A549 (cell line): ENCODE measurements at regions not wholly inside any gene's neighbourhood (a gene's known extent, or its start where the extent isn't known, plus 50 kb on each side); places are given as distances from the start of the nearest gene placed in this dataset.

ENCODE experiments used
- ATAC-seq, 2 experiments: fragments of 200-7000 bp in 1 of 2; fragments of >200 bp in 1 of 2; cut with Nextera tagmentation in 1 of 2; cut with Tn5 transposase in 1 of 2; 3 replicates each; pipeline versions ENCODE4 v1.8.0 to v1.9.1; 2018 to 2020; ENCODE audit warnings: mild to moderate bottlenecking in 1 of 2, moderate library complexity in 1 of 2
- CTCF ChIA-PET: fragments of 300-600 bp; sonication (Branson Sonifier 250); formaldehyde crosslinking; extraction: SDS; loops from one replicate; lab custom pipeline; 2021; ENCODE audit warnings: antibody characterized with exemption, inconsistent platforms; lab: Yijun Ruan, JAX
- POLR2A ChIA-PET: fragments of 350-600 bp; formaldehyde crosslinking; extraction: SDS; loops from one replicate; lab custom pipeline; 2021; ENCODE audit warnings: antibody characterized with exemption, inconsistent platforms; lab: Yijun Ruan, JAX
- DNase-seq, 2 experiments: peaks; one replicate each; pipeline versions ENCODE4 v3.0.0 to v3.0.0-alpha.2; 2011 to 2016; ENCODE audit warnings: low read depth in 1 of 2, low spot score in 1 of 2
- FAIRE-seq: peaks from 2 replicates; lab custom pipeline; 2011; peaks lifted over from hg19 to GRCh38; lab: Jason Lieb, UNC
- H3K27ac ChIP-seq, 2 experiments: fragments of >200 bp; sonication (Bioruptor Twin); formaldehyde crosslinking; 3 replicates each; pipeline ENCODE4 v1.5.1; 2016 to 2017
- H3K4me1 ChIP-seq: fragments of >200 bp; sonication (Bioruptor Twin); formaldehyde crosslinking; 3 replicates; pipeline ENCODE4 v1.6.1; 2016
- H3K4me2 ChIP-seq: fragments of >200 bp; sonication (Bioruptor Twin); formaldehyde crosslinking; 3 replicates; pipeline ENCODE4 v1.6.1; 2016
- H3K4me3 ChIP-seq: fragments of >200 bp; sonication (Bioruptor Twin); formaldehyde crosslinking; 3 replicates; pipeline ENCODE4 v1.5.1; 2016
- H3K9me3 ChIP-seq: fragments of >200 bp; sonication (Bioruptor Twin); formaldehyde crosslinking; 3 replicates; pipeline ENCODE4 v1.6.1; 2016
- CEBPB ChIP-seq, 2 experiments: fragments of >200 bp in 1 of 2; sonication (Bioruptor Twin) in 1 of 2; formaldehyde crosslinking in 1 of 2; IDR thresholded peaks; 2 replicates each; pipeline ENCODE4 v1.6.1; 2012 to 2016
- CHD4 ChIP-seq: fragments of 200-600 bp; sonication (generic); IDR thresholded peaks from 2 replicates; pipeline ENCODE4 v1.6.1; 2016; ENCODE audit warnings: antibody characterized with exemption, mild to moderate bottlenecking, borderline replicate concordance
- E2F6 ChIP-seq: IDR thresholded peaks from 2 replicates; pipeline ENCODE4 v1.6.1; 2012; ENCODE audit warnings: low read depth, borderline replicate concordance
- ELK1 ChIP-seq: fragments of 150-350 bp; IDR thresholded peaks from 2 replicates; pipeline ENCODE4 v1.6.1; 2014; ENCODE audit warnings: low read depth, mild to moderate bottlenecking, low read length
- EP300 ChIP-seq, 2 experiments: fragments of >200 bp; sonication (Bioruptor Twin); formaldehyde crosslinking; IDR thresholded peaks; 2 replicates in 1 of 2; 3 replicates in 1 of 2; pipeline ENCODE4 v1.6.1; 2016 to 2017
- HDAC2 ChIP-seq: fragments of 200-600 bp; sonication (generic); IDR thresholded peaks from 2 replicates; pipeline ENCODE4 v1.6.1; 2016
- HEYL ChIP-seq: fragments of 250-450 bp; sonication (Bioruptor Pico); IDR thresholded peaks from 2 replicates; pipeline ENCODE4 v1.8.0; 2021; ENCODE audit warnings: mild to moderate bottlenecking, moderate library complexity
- HOXA7 ChIP-seq: fragments of 250-450 bp; sonication (Bioruptor Pico); IDR thresholded peaks from 2 replicates; pipeline ENCODE4 v1.5.0; 2020; ENCODE audit warnings: mild to moderate bottlenecking, moderate library complexity
- HOXB5 ChIP-seq: fragments of 250-450 bp; sonication (Bioruptor Pico); IDR thresholded peaks from 2 replicates; pipeline ENCODE4 v1.5.0; 2020; ENCODE audit warnings: mild to moderate bottlenecking, moderate library complexity
- NFE2L2 ChIP-seq: fragments of 150-350 bp; conservative IDR thresholded peaks from 2 replicates; pipeline ENCODE4 v1.6.1; 2014; ENCODE audit warnings: low read length
- NR3C1 ChIP-seq: fragments of >200 bp; sonication (Bioruptor Twin); formaldehyde crosslinking; IDR thresholded peaks from 3 replicates; pipeline ENCODE4 v1.6.1; 2017
- PHF8 ChIP-seq: fragments of 200-600 bp; sonication (generic); IDR thresholded peaks from 2 replicates; pipeline ENCODE4 v1.6.1; 2016; ENCODE audit warnings: low read depth, mild to moderate bottlenecking, antibody characterized with exemption, moderate library complexity, borderline replicate concordance
- POLR2AphosphoS2 ChIP-seq: conservative IDR thresholded peaks from 2 replicates; pipeline ENCODE4 v1.6.1; 2012; ENCODE audit warnings: low read length, improper control_type of control experiment, inconsistent platforms
- RAD21 ChIP-seq, 2 experiments: fragments of >200 bp in 1 of 2; sonication (Bioruptor Twin) in 1 of 2; formaldehyde crosslinking in 1 of 2; IDR thresholded peaks in 1 of 2; conservative IDR thresholded peaks in 1 of 2; 2 replicates in 1 of 2; 3 replicates in 1 of 2; pipeline ENCODE4 v1.6.1; 2012 to 2018; ENCODE audit warnings: inconsistent platforms in 1 of 2
- RFX5 ChIP-seq: fragments of 450-650 bp; IDR thresholded peaks from 2 replicates; pipeline ENCODE4 v1.7.1; 2014; ENCODE audit warnings: antibody characterized with exemption, mild to moderate bottlenecking, moderate library complexity
- RNF2 ChIP-seq: fragments of 200-600 bp; sonication (generic); IDR thresholded peaks from 2 replicates; pipeline ENCODE4 v1.6.1; 2016; ENCODE audit warnings: low read depth, mild to moderate bottlenecking, antibody characterized with exemption, moderate library complexity, borderline replicate concordance
- TFCP2L1 ChIP-seq: fragments of 250-450 bp; sonication (Bioruptor Pico); IDR thresholded peaks from 2 replicates; pipeline ENCODE4 v1.5.0; 2021; ENCODE audit warnings: mild to moderate bottlenecking
- WGBS: methylation state at CpG from one replicate; pipeline ENCODE4 v1.1.6; 2017; ENCODE audit errors: missing lambda C conversion rate; 5-methylcytosine and 5-hydroxymethylcytosine counted together
- TF ChIP-seq, protein P1 (sequence below): fragments of 200-600 bp; sonication (generic); IDR thresholded peaks from 2 replicates; pipeline ENCODE4 v1.6.1; 2016; ENCODE audit warnings: antibody characterized with exemption, mild to moderate bottlenecking, moderate library complexity
- TF ChIP-seq, protein P2 (sequence below): fragments of >200 bp; sonication (Bioruptor Twin); formaldehyde crosslinking; IDR thresholded peaks from 3 replicates; pipeline ENCODE4 v1.6.1; 2016

GRCh38 chr1:228984107-228984506, 248.8 kb downstream of the RHOU start (continued):
- no peak for TF ChIP-seq ELK1

DNA sequence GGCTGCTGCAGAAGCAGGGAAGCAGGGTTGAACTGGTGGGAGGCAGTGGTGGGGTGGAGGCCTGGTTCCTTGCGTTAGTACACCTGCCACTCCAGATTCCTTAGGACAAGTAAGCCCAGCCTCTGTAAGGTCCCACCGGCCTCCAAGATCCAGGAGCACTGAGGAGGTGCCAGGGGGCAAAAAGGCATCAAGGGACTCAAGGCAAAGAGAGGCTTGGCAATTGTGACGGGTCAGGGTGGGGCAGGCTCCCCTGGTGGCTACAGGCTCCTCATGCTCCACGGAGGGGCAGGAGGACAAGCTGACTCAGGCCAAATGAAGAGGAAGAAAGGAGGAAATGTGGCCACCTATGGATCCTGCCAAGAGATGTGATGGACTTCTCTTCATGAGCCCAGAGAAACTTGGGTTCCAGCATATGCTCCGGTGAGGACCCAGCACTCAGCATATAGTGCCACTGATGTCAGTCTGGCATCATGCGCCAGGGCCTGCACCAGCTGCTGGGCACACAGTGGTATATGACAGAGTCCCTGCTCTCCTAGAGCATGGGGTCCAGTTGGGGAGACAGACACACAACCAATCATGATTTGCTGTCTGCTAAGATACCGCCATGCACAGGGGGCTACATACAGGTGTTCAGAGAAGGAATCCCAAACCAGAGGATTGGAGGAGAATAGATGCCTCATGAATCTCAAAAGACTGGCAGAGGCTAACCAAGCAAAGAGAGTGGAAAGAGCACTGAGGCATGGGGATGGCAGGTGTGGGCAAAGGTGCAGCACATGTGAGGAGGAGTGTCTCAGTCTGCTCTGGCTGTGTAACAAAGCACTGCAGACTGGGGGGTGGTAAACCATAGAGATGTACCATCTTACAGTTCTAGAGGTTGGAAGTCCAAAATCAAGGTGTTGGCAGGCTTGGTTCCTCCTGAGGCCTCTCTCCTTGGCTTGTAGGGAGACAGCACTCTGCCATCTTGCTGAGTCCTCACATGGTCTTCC, 249.7 kb downstream of the RHOU start:
- WGBS, result 85% methylated on average over 7 of the region's 7 CpGs
- no peak overlapping the region for H3K4me2 ChIP-seq
- no peak for FAIRE-seq
- TF ChIP-seq EP300 (IDR thresholded peaks at IDR 0.05) (no peak), RNF2 (no peak), NFE2L2 (no peak), RAD21 (conservative IDR thresholded peaks at IDR 0.05 in 1 of 2, IDR thresholded peaks at IDR 0.05 in 1 of 2) (no peak), CEBPB (IDR thresholded peaks at IDR 0.05) (no peak), PHF8 (no peak), HEYL (CRISPR knock-in tag) (no peak), RFX5 (no peak), POLR2AphosphoS2 (no peak), HOXA7 (CRISPR knock-in tag) (no peak), E2F6 (no peak), TFCP2L1 (CRISPR knock-in tag) (no peak), CHD4 (no peak), HDAC2 (no peak), HOXB5 (CRISPR knock-in tag) (no peak), NR3C1 (no peak)
- TF ChIP-seq, protein P1, sequence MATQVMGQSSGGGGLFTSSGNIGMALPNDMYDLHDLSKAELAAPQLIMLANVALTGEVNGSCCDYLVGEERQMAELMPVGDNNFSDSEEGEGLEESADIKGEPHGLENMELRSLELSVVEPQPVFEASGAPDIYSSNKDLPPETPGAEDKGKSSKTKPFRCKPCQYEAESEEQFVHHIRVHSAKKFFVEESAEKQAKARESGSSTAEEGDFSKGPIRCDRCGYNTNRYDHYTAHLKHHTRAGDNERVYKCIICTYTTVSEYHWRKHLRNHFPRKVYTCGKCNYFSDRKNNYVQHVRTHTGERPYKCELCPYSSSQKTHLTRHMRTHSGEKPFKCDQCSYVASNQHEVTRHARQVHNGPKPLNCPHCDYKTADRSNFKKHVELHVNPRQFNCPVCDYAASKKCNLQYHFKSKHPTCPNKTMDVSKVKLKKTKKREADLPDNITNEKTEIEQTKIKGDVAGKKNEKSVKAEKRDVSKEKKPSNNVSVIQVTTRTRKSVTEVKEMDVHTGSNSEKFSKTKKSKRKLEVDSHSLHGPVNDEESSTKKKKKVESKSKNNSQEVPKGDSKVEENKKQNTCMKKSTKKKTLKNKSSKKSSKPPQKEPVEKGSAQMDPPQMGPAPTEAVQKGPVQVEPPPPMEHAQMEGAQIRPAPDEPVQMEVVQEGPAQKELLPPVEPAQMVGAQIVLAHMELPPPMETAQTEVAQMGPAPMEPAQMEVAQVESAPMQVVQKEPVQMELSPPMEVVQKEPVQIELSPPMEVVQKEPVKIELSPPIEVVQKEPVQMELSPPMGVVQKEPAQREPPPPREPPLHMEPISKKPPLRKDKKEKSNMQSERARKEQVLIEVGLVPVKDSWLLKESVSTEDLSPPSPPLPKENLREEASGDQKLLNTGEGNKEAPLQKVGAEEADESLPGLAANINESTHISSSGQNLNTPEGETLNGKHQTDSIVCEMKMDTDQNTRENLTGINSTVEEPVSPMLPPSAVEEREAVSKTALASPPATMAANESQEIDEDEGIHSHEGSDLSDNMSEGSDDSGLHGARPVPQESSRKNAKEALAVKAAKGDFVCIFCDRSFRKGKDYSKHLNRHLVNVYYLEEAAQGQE, result no peak
- TF ChIP-seq, protein P2, sequence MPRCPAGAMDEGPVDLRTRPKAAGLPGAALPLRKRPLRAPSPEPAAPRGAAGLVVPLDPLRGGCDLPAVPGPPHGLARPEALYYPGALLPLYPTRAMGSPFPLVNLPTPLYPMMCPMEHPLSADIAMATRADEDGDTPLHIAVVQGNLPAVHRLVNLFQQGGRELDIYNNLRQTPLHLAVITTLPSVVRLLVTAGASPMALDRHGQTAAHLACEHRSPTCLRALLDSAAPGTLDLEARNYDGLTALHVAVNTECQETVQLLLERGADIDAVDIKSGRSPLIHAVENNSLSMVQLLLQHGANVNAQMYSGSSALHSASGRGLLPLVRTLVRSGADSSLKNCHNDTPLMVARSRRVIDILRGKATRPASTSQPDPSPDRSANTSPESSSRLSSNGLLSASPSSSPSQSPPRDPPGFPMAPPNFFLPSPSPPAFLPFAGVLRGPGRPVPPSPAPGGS, result no peak
- DNase-seq, result no peak
- ATAC-seq, result no peak
- ChIA-PET CTCF (interaction anchor here (0.5 to 2.1 kb wide), 3 partner anchors 156 to 250 kb away, joined by 3 to 8 read pairs (median 3); partner anchors contain the start of gene RHOU), POLR2A (no interaction called here)
- no peak overlapping the region for H3K4me3 ChIP-seq
- no peaks in the 10 kb centered on the region for H3K4me1 ChIP-seq
- no peaks in the 10 kb centered on the region for H3K9me3 ChIP-seq
- H3K27ac ChIP-seq, result no peak overlapping the region
